Activated T-cell treated with anti-CD3 and anti-CD28 coated beads, Interleukin-2, amount 50 U/mL, for 1 hour (primary cell): ENCODE measurements at regions not wholly inside any gene's neighbourhood (a gene's known extent, or its start where the extent isn't known, plus 50 kb on each side); places are given as distances from the start of the nearest gene placed in this dataset.

Experiments
- DNase-seq: peaks from one replicate; pipeline ENCODE4 v3.0.0-alpha.2; 2020

- no peak for DNase-seq
Observed at GRCh38 chr10:128962182-128962581, 504.9 kb upstream of the MGMT start.

- no peak for DNase-seq
Observed at GRCh38 chr10:128963211-128964099, 503.6 kb upstream of the MGMT start.

- DNase-seq, result no peak
Observed at GRCh38 chr10:128964100-128964403, 503.0 kb upstream of the MGMT start.

GRCh38 chr10:128967980-128968756 is 498.9 kb upstream of the MGMT start:
- no peak for DNase-seq

- DNase-seq, result no peak
Observed at GRCh38 chr10:128969551-128969950, 497.5 kb upstream of the MGMT start.

GRCh38 chr10:128971374-128972035 is 495.5 kb upstream of the MGMT start:
- DNase-seq, result no peak

GRCh38 chr10:128972036-128972405 is 495.0 kb upstream of the MGMT start:
- no peak for DNase-seq

- DNase-seq, result no peak
Observed at GRCh38 chr10:128973221-128973620, 493.8 kb upstream of the MGMT start.

- DNase-seq, result no peak
Observed at GRCh38 chr10:128976856-128977255, 490.2 kb upstream of the MGMT start.

GRCh38 chr10:128978211-128978610 is 488.8 kb upstream of the MGMT start:
- DNase-seq, result no peak

GRCh38 chr10:128979405-128979804 is 487.6 kb upstream of the MGMT start:
- no peak for DNase-seq

- DNase-seq, result no peak
Observed at GRCh38 chr10:128981251-128981650, 485.8 kb upstream of the MGMT start.

GRCh38 chr10:128981881-128982615 is 485.0 kb upstream of the MGMT start:
- DNase-seq, result no peak

- no peak for DNase-seq
Observed at GRCh38 chr10:128982616-128982915, 484.5 kb upstream of the MGMT start.

- no peak for DNase-seq
Observed at GRCh38 chr10:128985036-128985435, 482.0 kb upstream of the MGMT start.

- no peak for DNase-seq
Observed at GRCh38 chr10:128990986-128991385, 476.1 kb upstream of the MGMT start.

GRCh38 chr10:128992770-128993169 is 474.3 kb upstream of the MGMT start:
- no peak for DNase-seq

GRCh38 chr10:128993443-128993842 is 473.6 kb upstream of the MGMT start:
- DNase-seq, result no peak

- no peak for DNase-seq
Observed at GRCh38 chr10:128993911-128994538, 473.0 kb upstream of the MGMT start.

- DNase-seq, result no peak
Observed at GRCh38 chr10:128994598-128995143, 472.4 kb upstream of the MGMT start.

- no peak for DNase-seq
Observed at GRCh38 chr10:128995676-128996075, 471.4 kb upstream of the MGMT start.

GRCh38 chr10:128996092-128996491 is 470.9 kb upstream of the MGMT start:
- no peak for DNase-seq
